ENCODE measurements at regions not wholly inside any gene's neighbourhood (a gene's known extent, or its start where the extent isn't known, plus 50 kb on each side); places are given as distances from the start of the nearest gene placed in this dataset.

DNA sequence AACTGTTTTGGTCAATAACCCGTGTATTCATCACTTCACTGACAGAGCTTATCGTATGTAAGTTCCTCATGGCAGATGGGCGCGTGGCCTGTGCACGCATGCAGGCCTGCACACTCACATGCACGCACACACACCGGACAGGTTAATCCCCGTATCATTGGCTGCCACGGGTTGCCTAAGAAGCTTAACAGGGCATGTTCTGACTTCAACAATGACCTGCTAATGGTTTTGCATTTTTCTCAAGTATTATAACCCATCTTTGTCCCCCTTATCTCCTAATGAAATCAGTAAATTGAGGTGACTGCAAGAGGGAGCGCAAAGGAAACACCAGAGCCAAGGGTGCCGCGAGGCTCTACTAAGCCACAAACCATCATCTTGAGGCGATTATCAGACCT, 399.0 kb upstream of the ID2 start:
- TF ChIP-seq TAF1 (IDR thresholded peaks at IDR 0.05; ENCODE audit: low read depth) (no peak), YY1 (IDR thresholded peaks at IDR 0.05; ENCODE audit: low read depth) (no peak), CREB1 (IDR thresholded peaks at IDR 0.05; ENCODE audit: low read depth) (no peak), ZBTB7A (IDR thresholded peaks at IDR 0.05; ENCODE audit: low read depth) (no peak)
- TF ChIP-seq, protein P1, sequence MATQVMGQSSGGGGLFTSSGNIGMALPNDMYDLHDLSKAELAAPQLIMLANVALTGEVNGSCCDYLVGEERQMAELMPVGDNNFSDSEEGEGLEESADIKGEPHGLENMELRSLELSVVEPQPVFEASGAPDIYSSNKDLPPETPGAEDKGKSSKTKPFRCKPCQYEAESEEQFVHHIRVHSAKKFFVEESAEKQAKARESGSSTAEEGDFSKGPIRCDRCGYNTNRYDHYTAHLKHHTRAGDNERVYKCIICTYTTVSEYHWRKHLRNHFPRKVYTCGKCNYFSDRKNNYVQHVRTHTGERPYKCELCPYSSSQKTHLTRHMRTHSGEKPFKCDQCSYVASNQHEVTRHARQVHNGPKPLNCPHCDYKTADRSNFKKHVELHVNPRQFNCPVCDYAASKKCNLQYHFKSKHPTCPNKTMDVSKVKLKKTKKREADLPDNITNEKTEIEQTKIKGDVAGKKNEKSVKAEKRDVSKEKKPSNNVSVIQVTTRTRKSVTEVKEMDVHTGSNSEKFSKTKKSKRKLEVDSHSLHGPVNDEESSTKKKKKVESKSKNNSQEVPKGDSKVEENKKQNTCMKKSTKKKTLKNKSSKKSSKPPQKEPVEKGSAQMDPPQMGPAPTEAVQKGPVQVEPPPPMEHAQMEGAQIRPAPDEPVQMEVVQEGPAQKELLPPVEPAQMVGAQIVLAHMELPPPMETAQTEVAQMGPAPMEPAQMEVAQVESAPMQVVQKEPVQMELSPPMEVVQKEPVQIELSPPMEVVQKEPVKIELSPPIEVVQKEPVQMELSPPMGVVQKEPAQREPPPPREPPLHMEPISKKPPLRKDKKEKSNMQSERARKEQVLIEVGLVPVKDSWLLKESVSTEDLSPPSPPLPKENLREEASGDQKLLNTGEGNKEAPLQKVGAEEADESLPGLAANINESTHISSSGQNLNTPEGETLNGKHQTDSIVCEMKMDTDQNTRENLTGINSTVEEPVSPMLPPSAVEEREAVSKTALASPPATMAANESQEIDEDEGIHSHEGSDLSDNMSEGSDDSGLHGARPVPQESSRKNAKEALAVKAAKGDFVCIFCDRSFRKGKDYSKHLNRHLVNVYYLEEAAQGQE (IDR thresholded peaks at IDR 0.05; ENCODE audit: low read depth) = no peak
- TF ChIP-seq, protein P2, sequence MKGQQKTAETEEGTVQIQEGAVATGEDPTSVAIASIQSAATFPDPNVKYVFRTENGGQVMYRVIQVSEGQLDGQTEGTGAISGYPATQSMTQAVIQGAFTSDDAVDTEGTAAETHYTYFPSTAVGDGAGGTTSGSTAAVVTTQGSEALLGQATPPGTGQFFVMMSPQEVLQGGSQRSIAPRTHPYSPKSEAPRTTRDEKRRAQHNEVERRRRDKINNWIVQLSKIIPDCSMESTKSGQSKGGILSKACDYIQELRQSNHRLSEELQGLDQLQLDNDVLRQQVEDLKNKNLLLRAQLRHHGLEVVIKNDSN (IDR thresholded peaks at IDR 0.05) = no peak

DNA sequence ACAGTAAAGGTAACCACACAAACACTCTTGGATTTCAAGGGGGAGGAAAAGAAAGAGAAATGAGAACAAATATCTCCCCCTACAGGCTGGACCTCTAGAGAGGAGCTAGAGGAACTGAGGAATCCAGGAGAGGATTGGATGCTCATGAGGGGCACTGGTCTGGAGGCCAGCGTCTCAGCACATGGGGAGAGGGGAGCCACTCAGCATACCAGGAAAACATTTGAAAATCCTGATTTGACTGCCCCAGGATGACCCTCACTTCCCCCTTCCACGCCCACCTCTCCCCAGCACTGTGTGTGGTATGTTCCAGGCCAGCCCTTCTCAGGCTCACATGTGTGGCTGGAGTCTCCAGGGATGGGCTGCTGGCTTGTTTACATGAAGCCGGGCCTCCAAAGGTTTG, 396.8 kb upstream of the ID2 start:
- TF ChIP-seq TEAD4 (IDR thresholded peaks at IDR 0.05) (no peak), RAD21 (IDR thresholded peaks at IDR 0.05; ENCODE audit: low read depth) (peak; percentile 13; the same call in 1 of the 2 replicates)

DNA sequence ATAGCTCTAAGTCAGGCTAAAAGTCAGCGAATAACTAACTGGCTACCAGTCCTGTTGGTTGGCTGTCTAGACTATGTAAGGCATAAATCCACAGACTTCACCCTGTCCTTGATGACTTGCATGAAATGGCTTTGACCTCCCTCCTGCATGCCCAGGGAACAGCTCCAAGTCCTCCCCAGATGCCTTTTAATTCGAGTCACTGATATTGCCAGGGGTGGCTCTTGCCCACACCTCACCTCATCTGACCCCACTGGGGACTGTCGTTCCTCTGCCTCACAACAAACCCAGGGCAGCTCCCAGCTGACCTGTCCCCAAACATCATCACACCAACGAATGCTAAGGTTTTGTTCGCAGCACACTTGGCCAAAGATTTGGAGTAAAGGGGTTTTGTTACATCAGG, 396.0 kb upstream of the ID2 start:
- TF ChIP-seq, protein P3, sequence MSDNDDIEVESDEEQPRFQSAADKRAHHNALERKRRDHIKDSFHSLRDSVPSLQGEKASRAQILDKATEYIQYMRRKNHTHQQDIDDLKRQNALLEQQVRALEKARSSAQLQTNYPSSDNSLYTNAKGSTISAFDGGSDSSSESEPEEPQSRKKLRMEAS (IDR thresholded peaks at IDR 0.05) = no peak
- TF ChIP-seq TCF12 (IDR thresholded peaks at IDR 0.05; ENCODE audit: low read depth) = no peak
- TF ChIP-seq ZBTB7A (IDR thresholded peaks at IDR 0.05; ENCODE audit: low read depth) = no peak

DNA sequence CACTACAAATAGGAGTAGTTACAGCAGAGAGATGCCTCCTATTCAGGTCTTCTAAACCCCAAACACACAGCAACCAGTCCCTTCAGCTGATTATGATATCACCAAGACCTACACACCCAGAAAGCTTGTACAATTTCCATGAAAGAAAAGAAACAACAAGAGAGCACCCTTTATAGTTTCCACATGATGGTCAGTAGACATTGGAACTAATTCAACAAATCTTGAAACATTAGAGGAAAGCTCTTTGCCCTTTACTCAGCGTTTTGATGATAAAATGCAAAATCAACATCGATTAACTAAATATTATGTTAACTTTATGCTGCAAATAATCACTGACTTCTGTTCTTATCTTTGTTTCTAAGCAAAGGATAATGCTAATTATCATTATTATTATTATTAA, 393.6 kb upstream of the ID2 start:
- TF ChIP-seq FOXM1 (IDR thresholded peaks at IDR 0.05; ENCODE audit: borderline replicate concordance, low read depth) = no peak
- no peak for TF ChIP-seq NFIC (IDR thresholded peaks at IDR 0.05)
- no peak for TF ChIP-seq EGR1 (IDR thresholded peaks at IDR 0.05)
- TF ChIP-seq TAF1 (IDR thresholded peaks at IDR 0.05; ENCODE audit: low read depth) = no peak
- TF ChIP-seq, protein P1 (IDR thresholded peaks at IDR 0.05; ENCODE audit: low read depth) = no peak
- TF ChIP-seq TCF12 (IDR thresholded peaks at IDR 0.05; ENCODE audit: low read depth) = no peak
- no peak for TF ChIP-seq YY1 (IDR thresholded peaks at IDR 0.05; ENCODE audit: low read depth)
- TF ChIP-seq, protein P2 (IDR thresholded peaks at IDR 0.05) = no peak
- no peak for TF ChIP-seq CEBPB (IDR thresholded peaks at IDR 0.05)
- no peak for TF ChIP-seq ZBTB7A (IDR thresholded peaks at IDR 0.05; ENCODE audit: low read depth)
- TF ChIP-seq RAD21 (IDR thresholded peaks at IDR 0.05; ENCODE audit: low read depth) = no peak
- TF ChIP-seq, protein P3 (IDR thresholded peaks at IDR 0.05) = no peak
- no peak for TF ChIP-seq TEAD4 (IDR thresholded peaks at IDR 0.05)
- no peak for TF ChIP-seq CREB1 (IDR thresholded peaks at IDR 0.05; ENCODE audit: low read depth)

DNA sequence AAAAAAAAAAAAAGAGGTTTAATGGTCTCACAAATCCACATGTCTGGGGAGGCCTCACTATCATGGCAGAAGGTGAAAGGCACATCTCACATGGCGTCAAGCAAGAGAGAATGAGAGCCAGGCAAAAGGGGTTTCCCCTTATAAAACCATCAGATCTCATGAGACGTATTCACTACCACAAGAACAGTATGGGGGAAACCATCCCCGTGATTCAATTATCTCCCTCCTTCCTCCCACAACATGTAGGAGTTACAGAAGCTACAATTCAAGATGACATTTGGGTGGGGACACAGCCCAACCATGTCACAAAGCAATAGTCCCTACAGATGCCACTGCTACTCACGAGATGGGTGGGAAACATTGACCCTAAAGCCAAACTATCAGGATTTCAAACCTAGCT, 392.7 kb upstream of the ID2 start:
- no peak for TF ChIP-seq NFIC (IDR thresholded peaks at IDR 0.05)

DNA sequence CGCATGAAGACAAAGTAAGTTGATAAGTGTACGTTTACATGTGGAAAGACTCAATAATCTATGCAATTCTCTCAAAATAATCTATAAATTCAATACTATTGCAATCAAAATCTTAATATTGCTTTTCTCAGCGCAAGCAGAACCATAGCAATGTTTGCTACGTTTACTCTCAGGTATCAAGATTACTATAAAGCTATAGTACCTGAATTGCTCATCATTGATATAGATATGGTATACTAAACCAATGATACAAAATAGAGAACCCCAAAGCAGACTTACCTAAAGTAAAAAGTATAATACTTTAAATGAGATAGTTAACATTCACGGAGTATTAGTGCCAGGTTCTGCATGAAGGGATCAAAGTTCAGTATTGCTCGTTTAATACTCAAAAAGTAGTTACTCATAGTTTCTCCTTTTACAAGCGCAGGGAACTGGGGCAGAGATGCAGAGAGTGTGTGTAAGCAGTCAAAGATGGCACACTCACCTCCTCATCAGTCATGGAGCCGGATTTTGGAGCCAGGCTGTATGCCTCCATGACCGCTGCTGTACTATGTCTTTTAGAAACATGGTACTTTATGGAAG, 391.0 kb upstream of the ID2 start:
- TF ChIP-seq TAF1 (IDR thresholded peaks at IDR 0.05; ENCODE audit: low read depth) (no peak), YY1 (IDR thresholded peaks at IDR 0.05; ENCODE audit: low read depth) (no peak), TEAD4 (IDR thresholded peaks at IDR 0.05) (no peak), RAD21 (IDR thresholded peaks at IDR 0.05; ENCODE audit: low read depth) (no peak), CEBPB (IDR thresholded peaks at IDR 0.05) (no peak), FOXM1 (IDR thresholded peaks at IDR 0.05; ENCODE audit: borderline replicate concordance, low read depth) (no peak), NFIC (IDR thresholded peaks at IDR 0.05) (no peak), EGR1 (IDR thresholded peaks at IDR 0.05) (no peak), CREB1 (IDR thresholded peaks at IDR 0.05; ENCODE audit: low read depth) (no peak), TCF12 (IDR thresholded peaks at IDR 0.05; ENCODE audit: low read depth) (no peak), ZBTB7A (IDR thresholded peaks at IDR 0.05; ENCODE audit: low read depth) (no peak), EP300 (IDR thresholded peaks at IDR 0.05; ENCODE audit: borderline replicate concordance) (no peak)
- TF ChIP-seq, protein P2 (IDR thresholded peaks at IDR 0.05) = no peak
- TF ChIP-seq, protein P3 (IDR thresholded peaks at IDR 0.05) = no peak
- TF ChIP-seq, protein P1 (IDR thresholded peaks at IDR 0.05; ENCODE audit: low read depth) = no peak
